ENCODE measurements at regions not wholly inside any gene's neighbourhood (a gene's known extent, or its start where the extent isn't known, plus 50 kb on each side); places are given as distances from the start of the nearest gene placed in this dataset.

DNA sequence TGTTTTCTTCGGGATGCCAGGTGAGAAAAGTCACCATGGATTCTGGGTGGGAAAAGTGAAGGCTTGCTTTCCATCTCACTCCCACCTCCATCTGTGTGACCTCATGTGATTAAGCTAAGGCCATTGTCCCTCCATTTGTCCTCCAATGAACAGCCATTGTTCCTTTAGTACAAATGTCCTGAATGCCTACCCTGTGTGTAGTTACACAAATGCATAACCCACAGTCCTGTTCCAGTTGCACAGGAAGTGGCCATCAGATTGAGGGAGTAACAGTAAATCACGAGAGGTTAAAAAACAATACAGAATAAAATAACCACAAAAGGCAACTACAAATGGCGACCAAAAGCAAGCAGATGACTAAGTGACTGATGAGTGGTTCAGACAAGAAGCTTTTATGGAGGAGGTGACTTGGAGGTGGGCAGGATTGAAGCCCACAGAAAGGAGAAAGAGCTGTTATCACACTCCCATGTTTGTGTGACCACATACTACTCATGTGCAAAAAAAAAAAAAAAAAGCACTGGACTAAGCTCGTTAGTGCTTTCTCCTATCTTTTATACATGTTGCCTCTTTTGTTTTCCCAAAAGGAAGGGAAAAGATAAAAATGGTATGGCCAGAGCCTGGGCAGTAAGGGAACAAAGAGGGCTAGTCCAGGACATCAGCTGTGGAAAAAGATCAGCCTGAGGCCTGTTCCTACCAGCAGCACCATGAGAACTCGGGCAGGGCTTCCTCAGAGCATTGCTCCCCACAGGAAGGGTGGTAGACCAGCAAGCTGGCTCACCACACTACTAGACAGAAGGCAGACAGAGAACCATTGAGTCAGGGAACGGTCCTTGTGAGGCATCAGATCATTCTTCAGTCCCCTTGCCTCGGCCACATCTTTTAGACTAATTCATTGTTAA is 111.0 kb downstream of the TFAP2A start:
- no peak overlapping the region for H3K27ac ChIP-seq
- no peak overlapping the region for H3K4me3 ChIP-seq
- no peaks in the 10 kb centered on the region for H3K27me3 ChIP-seq (ENCODE audit: low read depth)
- DNase-seq: no peak
- no peaks in the 10 kb centered on the region for H3K9me3 ChIP-seq
- no peaks in the 10 kb centered on the region for H3K4me1 ChIP-seq
- H3K36me3 ChIP-seq: no peaks in the 10 kb centered on the region
- intact Hi-C loops (cut with DNase I): no loop called here
- no peak for TF ChIP-seq CTCF (IDR thresholded peaks at IDR 0.05)
- ATAC-seq: no peak

DNA sequence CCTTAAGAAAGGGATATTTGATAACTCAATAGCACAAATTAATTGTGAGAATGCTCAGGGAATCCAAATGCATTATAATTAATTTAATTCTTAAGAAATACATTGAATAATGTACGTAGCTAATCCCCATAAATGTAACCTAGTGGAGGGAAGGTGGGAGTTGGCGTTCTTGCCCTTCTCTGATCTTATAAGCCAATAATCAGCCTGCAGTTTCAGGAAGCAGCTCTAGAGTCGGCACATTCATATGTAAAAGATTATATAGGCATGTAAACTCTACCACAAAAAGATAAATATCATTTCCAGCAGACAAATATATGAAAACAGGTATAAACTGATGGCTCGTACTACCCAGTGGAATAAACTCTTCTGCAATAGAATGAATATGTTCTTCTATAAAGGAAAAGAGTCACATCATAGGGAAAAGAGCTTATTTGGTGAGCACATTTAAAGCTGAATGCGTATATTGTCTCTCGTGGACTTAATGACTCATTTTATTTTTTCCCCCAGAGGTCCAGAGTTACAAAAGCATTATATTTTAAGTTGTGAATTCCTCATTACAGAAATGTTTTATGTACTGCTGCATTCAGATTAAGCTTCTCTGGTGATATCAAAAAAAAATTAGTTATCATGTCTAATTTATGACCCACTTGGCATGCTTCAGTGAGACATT is 112.2 kb downstream of the TFAP2A start:
- DNase-seq (no peak), ATAC-seq (no peak)
- TF ChIP-seq CTCF (IDR thresholded peaks at IDR 0.05): no peak
- Histone ChIP-seq H3K27me3 (ENCODE audit: low read depth) (no peaks in the 10 kb centered on the region), H3K4me3 (no peak overlapping the region), H3K9me3 (no peaks in the 10 kb centered on the region), H3K4me1 (no peaks in the 10 kb centered on the region), H3K36me3 (no peaks in the 10 kb centered on the region), H3K27ac (no peak overlapping the region)
- intact Hi-C loops (cut with DNase I): no loop called here

- Histone ChIP-seq H3K4me1 (no peaks in the 10 kb centered on the region), H3K9me3 (no peaks in the 10 kb centered on the region), H3K27me3 (ENCODE audit: low read depth) (no peaks in the 10 kb centered on the region), H3K36me3 (no peaks in the 10 kb centered on the region), H3K4me3 (no peak overlapping the region), H3K27ac (no peak overlapping the region)
- TF ChIP-seq CTCF (IDR thresholded peaks at IDR 0.05): no peak
- DNase-seq (no peak), ATAC-seq (no peak)
- intact Hi-C loops (cut with DNase I): no loop called here
Observed at GRCh38 chr6:10300071-10300470, 114.8 kb downstream of the TFAP2A start.

DNA sequence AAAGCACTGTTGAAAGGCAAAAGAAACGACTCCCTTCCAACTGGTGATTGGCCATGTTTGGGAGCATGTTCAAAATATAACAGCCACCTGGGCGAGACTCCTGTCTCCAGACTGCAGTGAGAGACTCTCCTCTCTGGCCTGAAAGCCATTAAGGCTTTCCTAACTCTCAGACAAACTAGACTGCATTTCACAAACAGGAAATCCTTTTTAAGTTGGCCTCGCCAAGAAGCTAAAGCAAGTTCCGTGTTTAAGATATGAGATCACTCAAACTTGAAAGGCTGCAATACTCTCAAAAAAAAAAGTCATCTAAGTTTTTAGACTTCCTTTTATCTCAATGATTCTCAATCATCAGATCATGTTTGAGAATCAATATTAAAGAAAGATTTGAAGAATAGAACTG is 117.0 kb downstream of the TFAP2A start:
- no peak overlapping the region for H3K4me3 ChIP-seq
- H3K4me1 ChIP-seq: no peaks in the 10 kb centered on the region
- no peaks in the 10 kb centered on the region for H3K9me3 ChIP-seq
- no peaks in the 10 kb centered on the region for H3K36me3 ChIP-seq
- no peak overlapping the region for H3K27ac ChIP-seq
- intact Hi-C loops (cut with DNase I): no loop called here
- no peak for TF ChIP-seq CTCF (IDR thresholded peaks at IDR 0.05)
- no peaks in the 10 kb centered on the region for H3K27me3 ChIP-seq (ENCODE audit: low read depth)
- ATAC-seq (no peak), DNase-seq (no peak)

GRCh38 chr6:10278746-10279145 is 136.1 kb downstream of the TFAP2A start:
- Histone ChIP-seq H3K36me3 (no peaks in the 10 kb centered on the region), H3K4me1 (no peaks in the 10 kb centered on the region), H3K27ac (no peak overlapping the region), H3K9me3 (no peaks in the 10 kb centered on the region), H3K4me3 (no peak overlapping the region), H3K27me3 (ENCODE audit: low read depth) (no peaks in the 10 kb centered on the region)
- TF ChIP-seq CTCF (IDR thresholded peaks at IDR 0.05): no peak
- ATAC-seq: no peak
- intact Hi-C loops (cut with DNase I): no loop called here
- no peak for DNase-seq

Measured in lower lobe of right lung (tissue), 2 donors.